Spleen (tissue), 7 donors: ENCODE measurements at regions not wholly inside any gene's neighbourhood (a gene's known extent, or its start where the extent isn't known, plus 50 kb on each side); places are given as distances from the start of the nearest gene placed in this dataset.

Experiments
- POLR2A ChIP-seq, 3 donors: fragments of 450-650 bp; IDR thresholded peaks; one replicate each; pipeline ENCODE4 v1.5.1; 2017; ENCODE audit warnings: antibody characterized with exemption in 3 of 3, mild to moderate bottlenecking in 1 of 3
- TF ChIP-seq, protein P1 (sequence below), 11 experiments: fragments of 200-600 bp in 7 of 11; fragments of 450-650 bp in 4 of 11; sonication (generic) in 4 of 11; IDR thresholded peaks in 8 of 11; conservative IDR thresholded peaks in 3 of 11; 1 replicate in 7 of 11; 2 replicates in 4 of 11; pipeline versions ENCODE4 v1.4.0 to v1.8.0; 2016 to 2021; ENCODE audit warnings: antibody characterized with exemption in 11 of 11, inconsistent platforms in 4 of 11, mild to moderate bottlenecking in 1 of 11
- donor health status: DM: no; HTN: no; CAD: no; lungs with moderate emphysema.
- donor health status: DM: no; HTN: no; CAD: no.
- donor health status: DM: no; HTN: no; CAD: no.

GRCh38 chr6:14934844-14935243, 311.0 kb upstream of the JARID2 start:
- TF ChIP-seq POLR2A (IDR thresholded peaks at IDR 0.05), result no peak
- TF ChIP-seq, protein P1, sequence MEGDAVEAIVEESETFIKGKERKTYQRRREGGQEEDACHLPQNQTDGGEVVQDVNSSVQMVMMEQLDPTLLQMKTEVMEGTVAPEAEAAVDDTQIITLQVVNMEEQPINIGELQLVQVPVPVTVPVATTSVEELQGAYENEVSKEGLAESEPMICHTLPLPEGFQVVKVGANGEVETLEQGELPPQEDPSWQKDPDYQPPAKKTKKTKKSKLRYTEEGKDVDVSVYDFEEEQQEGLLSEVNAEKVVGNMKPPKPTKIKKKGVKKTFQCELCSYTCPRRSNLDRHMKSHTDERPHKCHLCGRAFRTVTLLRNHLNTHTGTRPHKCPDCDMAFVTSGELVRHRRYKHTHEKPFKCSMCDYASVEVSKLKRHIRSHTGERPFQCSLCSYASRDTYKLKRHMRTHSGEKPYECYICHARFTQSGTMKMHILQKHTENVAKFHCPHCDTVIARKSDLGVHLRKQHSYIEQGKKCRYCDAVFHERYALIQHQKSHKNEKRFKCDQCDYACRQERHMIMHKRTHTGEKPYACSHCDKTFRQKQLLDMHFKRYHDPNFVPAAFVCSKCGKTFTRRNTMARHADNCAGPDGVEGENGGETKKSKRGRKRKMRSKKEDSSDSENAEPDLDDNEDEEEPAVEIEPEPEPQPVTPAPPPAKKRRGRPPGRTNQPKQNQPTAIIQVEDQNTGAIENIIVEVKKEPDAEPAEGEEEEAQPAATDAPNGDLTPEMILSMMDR (IDR thresholded peaks at IDR 0.05 in 8 of 11, conservative IDR thresholded peaks at IDR 0.05 in 3 of 11), result no peak
